ENCODE measurements at regions not wholly inside any gene's neighbourhood (a gene's known extent, or its start where the extent isn't known, plus 50 kb on each side); places are given as distances from the start of the nearest gene placed in this dataset.
A peak's percentile ranks its signal among the peaks of the same experiment; 100 is the strongest.
"Not testable (repeated sequence)": the region's sequence is repeated elsewhere in the genome, so short reads cannot be mapped to it uniquely, and the experiment has no call there.

- DNase-seq = not testable (repeated sequence)
These were observed 113.1 kb upstream of the AKAP13 start for GRCh38 chr15:85267158-85267857.

GRCh38 chr15:85274315-85275050, 105.9 kb upstream of the AKAP13 start:
- no peak for DNase-seq

GRCh38 chr15:85276508-85276907, 103.9 kb upstream of the AKAP13 start:
- no peak for DNase-seq

- no peak for DNase-seq
These were observed 103.5 kb upstream of the AKAP13 start for GRCh38 chr15:85276921-85277320.

- DNase-seq = no peak
These were observed 102.5 kb upstream of the AKAP13 start for GRCh38 chr15:85277847-85278370.

- no peak for DNase-seq
These were observed 100.2 kb upstream of the AKAP13 start for GRCh38 chr15:85280203-85280602.

GRCh38 chr15:85281293-85281882, 99.0 kb upstream of the AKAP13 start:
- no peak for DNase-seq

GRCh38 chr15:85282504-85283115, 97.8 kb upstream of the AKAP13 start:
- no peak for DNase-seq

- DNase-seq = not testable (repeated sequence)
These were observed 96.6 kb upstream of the AKAP13 start for GRCh38 chr15:85283815-85284214.

- no peak for DNase-seq
These were observed 95.9 kb upstream of the AKAP13 start for GRCh38 chr15:85284497-85284896.

GRCh38 chr15:85289677-85290365, 90.6 kb upstream of the AKAP13 start:
- DNase-seq = peak; percentile 5

GRCh38 chr15:85292583-85292982, 87.8 kb upstream of the AKAP13 start:
- DNase-seq = not testable (repeated sequence)

- DNase-seq = peak; percentile 15
These were observed 83.6 kb upstream of the AKAP13 start for GRCh38 chr15:85296615-85297402.

- DNase-seq = no peak
These were observed 82.9 kb upstream of the AKAP13 start for GRCh38 chr15:85297537-85297936.

- no peak for DNase-seq
These were observed 82.0 kb upstream of the AKAP13 start for GRCh38 chr15:85298366-85298765.

- DNase-seq = no peak
These were observed 81.5 kb upstream of the AKAP13 start for GRCh38 chr15:85298941-85299340.

GRCh38 chr15:85302271-85302670, 78.1 kb upstream of the AKAP13 start:
- DNase-seq = no peak

GRCh38 chr15:85305050-85305449, 75.4 kb upstream of the AKAP13 start:
- DNase-seq = no peak

- DNase-seq = no peak
These were observed 73.3 kb upstream of the AKAP13 start for GRCh38 chr15:85306946-85307686.

GRCh38 chr15:85307687-85308045, 72.7 kb upstream of the AKAP13 start:
- no peak for DNase-seq

GRCh38 chr15:85311647-85312046, 68.8 kb upstream of the AKAP13 start:
- no peak for DNase-seq
